ENCODE measurements at regions not wholly inside any gene's neighbourhood (a gene's known extent, or its start where the extent isn't known, plus 50 kb on each side); places are given as distances from the start of the nearest gene placed in this dataset.

- Histone ChIP-seq H3K36me3 (replicated peaks in 1 of 2) (no peaks in the 10 kb centered on the region), H3K27me3 (no peaks in the 10 kb centered on the region), H3K27ac (no peak overlapping the region), H3K4me3 (no peak overlapping the region), H3K9me3 (replicated peaks in 1 of 3) (no peaks in the 10 kb centered on the region), H3K4me1 (replicated peaks in 1 of 2) (no peaks in the 10 kb centered on the region)
- no peak for DNase-seq
- TF ChIP-seq POLR2A (IDR thresholded peaks at IDR 0.05) = no peak
- TF ChIP-seq CTCF (IDR thresholded peaks at IDR 0.05) = no peak
- intact Hi-C loops (cut with DNase I) = no loop called here
- 58 to 72% (median 63%) methylated on average over 1 of the region's 1 CpG for WGBS, 4 donors
Observed at GRCh38 chr1:217196616-217197015, 434.3 kb downstream of the GPATCH2 start.

- no peaks in the 10 kb centered on the region for H3K9me3 ChIP-seq (replicated peaks in 1 of 3)
- intact Hi-C loops (cut with DNase I) = no loop called here
- no peaks in the 10 kb centered on the region for H3K27me3 ChIP-seq
- no peak overlapping the region for H3K4me3 ChIP-seq
- 56 to 72% (median 62%) methylated on average over 3 of the region's 3 CpGs for WGBS, 4 donors
- DNase-seq = no peak
- no peak overlapping the region for H3K27ac ChIP-seq
- no peaks in the 10 kb centered on the region for H3K36me3 ChIP-seq (replicated peaks in 1 of 2)
- no peaks in the 10 kb centered on the region for H3K4me1 ChIP-seq (replicated peaks in 1 of 2)
- TF ChIP-seq POLR2A (IDR thresholded peaks at IDR 0.05) (no peak), CTCF (IDR thresholded peaks at IDR 0.05) (no peak)
Observed at GRCh38 chr1:217193151-217193550, 437.7 kb downstream of the GPATCH2 start.

- Histone ChIP-seq H3K4me3 (no peak overlapping the region), H3K36me3 (replicated peaks in 1 of 2) (no peaks in the 10 kb centered on the region), H3K4me1 (replicated peaks in 1 of 2) (no peaks in the 10 kb centered on the region), H3K27me3 (no peaks in the 10 kb centered on the region), H3K9me3 (replicated peaks in 1 of 3) (peaks cover 0 to 2% (median 0%) of the 10 kb centered on the region in 3 donors), H3K27ac (no peak overlapping the region)
- intact Hi-C loops (cut with DNase I) = no loop called here
- no peak for DNase-seq
- TF ChIP-seq CTCF (IDR thresholded peaks at IDR 0.05) (no peak), POLR2A (IDR thresholded peaks at IDR 0.05) (no peak)
- WGBS, 4 donors = 53 to 64% (median 54%) methylated on average over 2 of the region's 2 CpGs
Observed at GRCh38 chr1:217191441-217191840, 439.4 kb downstream of the GPATCH2 start.

GRCh38 chr1:217190359-217190758 is 440.5 kb downstream of the GPATCH2 start:
- Histone ChIP-seq H3K4me1 (replicated peaks in 1 of 2) (no peaks in the 10 kb centered on the region), H3K27me3 (no peaks in the 10 kb centered on the region), H3K27ac (no peak overlapping the region), H3K4me3 (no peak overlapping the region), H3K36me3 (replicated peaks in 1 of 2) (no peaks in the 10 kb centered on the region), H3K9me3 (replicated peaks in 1 of 3) (peaks cover 0 to 6% (median 0%) of the 10 kb centered on the region in 3 donors)
- no peak for TF ChIP-seq POLR2A (IDR thresholded peaks at IDR 0.05)
- no peak for TF ChIP-seq CTCF (IDR thresholded peaks at IDR 0.05)
- 73 to 98% (median 90%) methylated on average over 3 of the region's 3 CpGs for WGBS, 4 donors
- no peak for DNase-seq
- intact Hi-C loops (cut with DNase I) = no loop called here

Measured in adrenal gland (tissue), 9 donors.